H9 (cell line): ENCODE measurements at regions not wholly inside any gene's neighbourhood (a gene's known extent, or its start where the extent isn't known, plus 50 kb on each side); places are given as distances from the start of the nearest gene placed in this dataset.

ENCODE experiments used
- DNase-seq: peaks from one replicate; pipeline ENCODE4 v3.0.0-alpha.2; 2017
- H2AFZ ChIP-seq: one replicate; pipeline ENCODE4 v1.6.1; 2013; ENCODE audit warnings: mild to moderate bottlenecking, low read length, control low read depth, moderate library complexity
- H2AK5ac ChIP-seq: 2 replicates; pipeline ENCODE4 v1.6.1; 2013; ENCODE audit warnings: low read length, control low read depth, mixed read lengths; ENCODE audit not compliant: insufficient read length
- H2BK120ac ChIP-seq: one replicate; pipeline ENCODE4 v1.6.1; 2013; ENCODE audit warnings: low read depth, mild to moderate bottlenecking, low read length, control low read depth, inconsistent platforms; ENCODE audit not compliant: poor library complexity, severe bottlenecking
- H2BK12ac ChIP-seq: 2 replicates; pipeline ENCODE4 v1.6.1; 2013; ENCODE audit warnings: low read length, control low read depth, mixed read lengths, low read depth; ENCODE audit not compliant: insufficient read length
- H2BK15ac ChIP-seq: 2 replicates; pipeline ENCODE4 v1.6.1; 2013; ENCODE audit warnings: low read depth, low read length, control low read depth
- H2BK20ac ChIP-seq: one replicate; pipeline ENCODE4 v1.6.1; 2013; ENCODE audit warnings: low read depth, mild to moderate bottlenecking, low read length, control low read depth, inconsistent platforms; ENCODE audit not compliant: poor library complexity, severe bottlenecking
- H2BK5ac ChIP-seq: 2 replicates; pipeline ENCODE4 v1.6.1; 2013; ENCODE audit warnings: low read length, control low read depth, mixed read lengths; ENCODE audit not compliant: insufficient read length
- H3K14ac ChIP-seq: 2 replicates; pipeline ENCODE4 v1.6.1; 2013; ENCODE audit warnings: low read length, control low read depth; ENCODE audit not compliant: insufficient read depth
- H3K18ac ChIP-seq: 2 replicates; pipeline ENCODE4 v1.6.1; 2013; ENCODE audit warnings: low read depth, mild to moderate bottlenecking, mixed read lengths, low read length, control low read depth; ENCODE audit not compliant: insufficient read length
- H3K23ac ChIP-seq: 2 replicates; pipeline ENCODE4 v1.6.1; 2013; ENCODE audit warnings: low read length, control low read depth, mixed read lengths, low read depth; ENCODE audit not compliant: insufficient read length
- H3K23me2 ChIP-seq: 2 replicates; pipeline ENCODE4 v1.6.1; 2013; ENCODE audit warnings: low read depth, mild to moderate bottlenecking, mixed read lengths, low read length, control low read depth; ENCODE audit not compliant: insufficient read length, poor library complexity, severe bottlenecking
- H3K27ac ChIP-seq: 2 replicates; pipeline ENCODE4 v1.5.1; 2013; ENCODE audit warnings: low read length, control low read depth, mixed read lengths, low read depth; ENCODE audit not compliant: insufficient read length
- H3K27me3 ChIP-seq: 2 replicates; pipeline ENCODE4 v1.6.1; 2013; ENCODE audit warnings: low read length, control low read depth, inconsistent platforms; ENCODE audit not compliant: insufficient read depth
- H3K4ac ChIP-seq: 2 replicates; pipeline ENCODE4 v1.6.1; 2013; ENCODE audit warnings: low read depth, mild to moderate bottlenecking, control low read depth, inconsistent platforms, low read length, moderate library complexity
- H3K4me1 ChIP-seq: 2 replicates; pipeline ENCODE4 v1.6.1; 2013; ENCODE audit warnings: low read length, control low read depth, inconsistent platforms; ENCODE audit not compliant: insufficient read depth
- H3K4me2 ChIP-seq: 2 replicates; pipeline ENCODE4 v1.6.1; 2013; ENCODE audit warnings: low read length, control low read depth, mixed read lengths; ENCODE audit not compliant: insufficient read length, insufficient read depth
- H3K56ac ChIP-seq: 2 replicates; pipeline ENCODE4 v1.6.1; 2013; ENCODE audit warnings: low read depth, mild to moderate bottlenecking, mixed read lengths, low read length, control low read depth; ENCODE audit not compliant: insufficient read length
- H3K79me1 ChIP-seq: 2 replicates; pipeline ENCODE4 v1.6.1; 2013; ENCODE audit warnings: low read depth, mild to moderate bottlenecking, moderate library complexity, low read length, control low read depth, inconsistent platforms; ENCODE audit not compliant: insufficient read depth, poor library complexity, severe bottlenecking
- H3K79me2 ChIP-seq: 2 replicates; pipeline ENCODE4 v1.6.1; 2013; ENCODE audit warnings: low read length, control low read depth, inconsistent platforms; ENCODE audit not compliant: insufficient read depth
- H3K9ac ChIP-seq: 2 replicates; pipeline ENCODE4 v1.6.1; 2013; ENCODE audit warnings: low read length, control low read depth, mixed read lengths; ENCODE audit not compliant: insufficient read length; ENCODE audit errors: extremely low read depth
- H3K9me3 ChIP-seq: one replicate; pipeline ENCODE4 v1.6.1; 2013; ENCODE audit warnings: low read depth, low read length, inconsistent platforms; ENCODE audit not compliant: control insufficient read depth
- H3T11ph ChIP-seq: one replicate; pipeline ENCODE4 v1.6.1; 2013; ENCODE audit warnings: mild to moderate bottlenecking, low read length, control low read depth, inconsistent platforms
- H4K20me1 ChIP-seq: one replicate; pipeline ENCODE4 v1.6.1; 2013; ENCODE audit not compliant: control insufficient read depth, insufficient read length, insufficient read depth
- H4K5ac ChIP-seq: 2 replicates; pipeline ENCODE4 v1.6.1; 2013; ENCODE audit warnings: low read depth, mild to moderate bottlenecking, mixed read lengths, low read length, control low read depth; ENCODE audit not compliant: insufficient read length
- H4K8ac ChIP-seq: replicated peaks from 2 replicates; pipeline ENCODE4 v1.6.1; 2013; ENCODE audit warnings: low read length, control low read depth, mixed read lengths, low read depth; ENCODE audit not compliant: insufficient read length
- H4K91ac ChIP-seq: 2 replicates; pipeline ENCODE4 v1.6.1; 2013; ENCODE audit warnings: low read depth, mild to moderate bottlenecking, moderate library complexity, mixed read lengths, low read length, control low read depth; ENCODE audit not compliant: insufficient read length
- H3K27ac Mint-ChIP-seq, 3 experiments: 2 replicates in 2 of 3; 3 replicates in 1 of 3; pipeline ENCODE4 v1.8.0; 2020 to 2021; ENCODE audit warnings: mixed read lengths in 3 of 3, mild to moderate bottlenecking in 1 of 3, moderate library complexity in 1 of 3
- H3K27me3 Mint-ChIP-seq: 2 replicates; pipeline ENCODE4 v1.8.0; 2021; ENCODE audit warnings: low read depth, mild to moderate bottlenecking, moderate library complexity, mixed read lengths
- H3K36me3 Mint-ChIP-seq, 3 experiments: 2 replicates in 2 of 3; 3 replicates in 1 of 3; pipeline ENCODE4 v1.8.0; 2020 to 2021; ENCODE audit warnings: low read depth in 3 of 3, mixed read lengths in 3 of 3; ENCODE audit not compliant: insufficient read depth in 1 of 3
- H3K4me1 Mint-ChIP-seq, 2 experiments: 2 replicates each; pipeline ENCODE4 v1.8.0; 2020; ENCODE audit warnings: mixed read lengths in 2 of 2
- H3K4me3 Mint-ChIP-seq, 2 experiments: 2 replicates in 1 of 2; 3 replicates in 1 of 2; pipeline ENCODE4 v1.8.0; 2020 to 2021; ENCODE audit warnings: mild to moderate bottlenecking in 2 of 2, mixed read lengths in 2 of 2, moderate library complexity in 1 of 2
- H3K9me3 Mint-ChIP-seq, 2 experiments: 2 replicates in 1 of 2; 3 replicates in 1 of 2; pipeline ENCODE4 v1.8.0; 2020; ENCODE audit warnings: mild to moderate bottlenecking in 2 of 2, mixed read lengths in 2 of 2, moderate library complexity in 1 of 2
- CTCF ChIP-seq: fragments of 200-600 bp; sonication (generic); conservative IDR thresholded peaks from 3 replicates; pipeline ENCODE4 v1.8.0; 2021; ENCODE audit warnings: antibody characterized with exemption, mild to moderate bottlenecking
- WGBS: extraction: QIAGEN DNeasy Blood & Tissue Kit; methylation state at CpG from one replicate; pipeline ENCODE4 v1.1.7; 2013; ENCODE audit warnings: missing lambda C conversion rate, low lambda C conversion rate, mixed read lengths; ENCODE audit not compliant: insufficient read length; ENCODE audit errors: extremely low coverage; 5-methylcytosine and 5-hydroxymethylcytosine counted together

GRCh38 chr5:121445511-121445910 is 406.2 kb upstream of the FTMT start:
- H3K56ac ChIP-seq: no peak overlapping the region
- H3T11ph ChIP-seq: no peak overlapping the region
- H4K20me1 ChIP-seq: no peaks in the 10 kb centered on the region
- no peak overlapping the region for H2AFZ ChIP-seq
- no peak overlapping the region for H3K4me3 Mint-ChIP-seq
- no peak overlapping the region for H3K4ac ChIP-seq
- no peak overlapping the region for H2BK20ac ChIP-seq
- TF ChIP-seq CTCF: no peak
- no peak overlapping the region for H2BK120ac ChIP-seq
- no peak overlapping the region for H2AK5ac ChIP-seq
- H4K8ac ChIP-seq: no peak overlapping the region
- H3K79me2 ChIP-seq: no peaks in the 10 kb centered on the region
- no peaks in the 10 kb centered on the region for H3K9me3 ChIP-seq
- H2BK12ac ChIP-seq: no peak overlapping the region
- no peak overlapping the region for H4K91ac ChIP-seq
- no peaks in the 10 kb centered on the region for H3K36me3 Mint-ChIP-seq
- H3K4me1 Mint-ChIP-seq: no peaks in the 10 kb centered on the region
- peak overlapping the region in 1 of 3 experiments; percentile 35; a peak in 1 of 7 replicates for H3K27ac Mint-ChIP-seq
- no peaks in the 10 kb centered on the region for H3K79me1 ChIP-seq
- no peak overlapping the region for H3K23ac ChIP-seq
- no peak overlapping the region for H2BK15ac ChIP-seq
- H3K23me2 ChIP-seq: no peaks in the 10 kb centered on the region
- no peak for DNase-seq
- no peaks in the 10 kb centered on the region for H3K27me3 Mint-ChIP-seq
- no peaks in the 10 kb centered on the region; a peak in 1 of 5 replicates for H3K9me3 Mint-ChIP-seq
- no peak overlapping the region for H3K27ac ChIP-seq
- H3K14ac ChIP-seq: no peak overlapping the region
- H4K5ac ChIP-seq: no peak overlapping the region
- no peak overlapping the region for H3K4me2 ChIP-seq
- H3K4me1 ChIP-seq: no peaks in the 10 kb centered on the region
- H3K9ac ChIP-seq: no peak overlapping the region
- no peak overlapping the region for H2BK5ac ChIP-seq
- no peak overlapping the region for H3K18ac ChIP-seq
- no CpG with 5 or more reads among the region's 2 CpGs for WGBS
- no peaks in the 10 kb centered on the region for H3K27me3 ChIP-seq
